ENCODE measurements at regions not wholly inside any gene's neighbourhood (a gene's known extent, or its start where the extent isn't known, plus 50 kb on each side); places are given as distances from the start of the nearest gene placed in this dataset.

- TF ChIP-seq CTCF (IDR thresholded peaks at IDR 0.05) (no peak), ZFX (IDR thresholded peaks at IDR 0.05; ENCODE audit: borderline replicate concordance) (no peak)
These were observed 81.7 kb upstream of the PRR5 start for GRCh38 chr22:44620129-44620840.
